OCI-LY1 (cell line): ENCODE measurements at regions not wholly inside any gene's neighbourhood (a gene's known extent, or its start where the extent isn't known, plus 50 kb on each side); places are given as distances from the start of the nearest gene placed in this dataset.

Experiments used
- EZH2 ChIP-seq: fragments of 200-600 bp; sonication (generic), shearing (Covaris generic); IDR thresholded peaks from 2 replicates; pipeline ENCODE4 v1.8.0; 2017; ENCODE audit warnings: borderline replicate concordance, mixed run types, mild to moderate bottlenecking, antibody characterized with exemption, low read length, moderate library complexity, mixed read lengths
- TF ChIP-seq, protein P1 (sequence below): fragments of 200-600 bp; sonication (generic), shearing (Covaris generic); IDR thresholded peaks from 2 replicates; pipeline ENCODE4 v1.5.1; 2017; ENCODE audit warnings: mild to moderate bottlenecking, antibody characterized with exemption, low read length, moderate library complexity, mixed read lengths

DNA sequence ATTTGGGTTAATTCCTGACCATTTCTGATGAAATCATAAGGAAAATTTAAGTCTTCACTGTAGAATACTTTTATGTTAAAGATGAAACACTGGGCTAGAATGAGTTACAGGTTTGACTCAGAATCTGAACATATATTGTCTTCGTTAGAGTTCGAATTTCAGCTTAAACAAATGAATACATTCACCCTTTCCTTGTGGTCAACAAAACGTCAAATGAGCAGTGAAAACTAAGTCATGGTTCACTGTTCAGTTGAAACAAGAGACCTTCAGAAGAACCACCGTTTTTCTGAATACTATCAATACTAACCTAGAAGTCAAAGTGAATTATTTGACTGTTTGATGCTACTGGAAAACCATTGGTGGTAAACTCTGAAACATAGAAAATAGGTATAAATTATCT is 235.2 kb upstream of the ZWINT start:
- TF ChIP-seq, protein P1, sequence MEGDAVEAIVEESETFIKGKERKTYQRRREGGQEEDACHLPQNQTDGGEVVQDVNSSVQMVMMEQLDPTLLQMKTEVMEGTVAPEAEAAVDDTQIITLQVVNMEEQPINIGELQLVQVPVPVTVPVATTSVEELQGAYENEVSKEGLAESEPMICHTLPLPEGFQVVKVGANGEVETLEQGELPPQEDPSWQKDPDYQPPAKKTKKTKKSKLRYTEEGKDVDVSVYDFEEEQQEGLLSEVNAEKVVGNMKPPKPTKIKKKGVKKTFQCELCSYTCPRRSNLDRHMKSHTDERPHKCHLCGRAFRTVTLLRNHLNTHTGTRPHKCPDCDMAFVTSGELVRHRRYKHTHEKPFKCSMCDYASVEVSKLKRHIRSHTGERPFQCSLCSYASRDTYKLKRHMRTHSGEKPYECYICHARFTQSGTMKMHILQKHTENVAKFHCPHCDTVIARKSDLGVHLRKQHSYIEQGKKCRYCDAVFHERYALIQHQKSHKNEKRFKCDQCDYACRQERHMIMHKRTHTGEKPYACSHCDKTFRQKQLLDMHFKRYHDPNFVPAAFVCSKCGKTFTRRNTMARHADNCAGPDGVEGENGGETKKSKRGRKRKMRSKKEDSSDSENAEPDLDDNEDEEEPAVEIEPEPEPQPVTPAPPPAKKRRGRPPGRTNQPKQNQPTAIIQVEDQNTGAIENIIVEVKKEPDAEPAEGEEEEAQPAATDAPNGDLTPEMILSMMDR, result no peak
- TF ChIP-seq EZH2, result no peak
